Keratinocyte (primary cell): ENCODE measurements at regions not wholly inside any gene's neighbourhood (a gene's known extent, or its start where the extent isn't known, plus 50 kb on each side); places are given as distances from the start of the nearest gene placed in this dataset.
"Not testable (repeated sequence)": the region's sequence is repeated elsewhere in the genome, so short reads cannot be mapped to it uniquely, and the experiment has no call there.

Source experiments
- DNase-seq: peaks from one replicate; pipeline ENCODE4 v3.0.0-alpha.2; 2011; ENCODE audit warnings: low read depth, missing footprints, low spot score
- FAIRE-seq: peaks from 2 replicates; lab custom pipeline; 2011; peaks lifted over from hg19 to GRCh38; lab: Jason Lieb, UNC
- H2AFZ ChIP-seq: 2 replicates; pipeline ENCODE4 v1.6.0; 2012; ENCODE audit warnings: low read length, control low read depth, inconsistent platforms; ENCODE audit not compliant: control insufficient read depth
- H3K27ac ChIP-seq: 2 replicates; pipeline ENCODE4 v1.5.1; 2011; ENCODE audit warnings: low read length; ENCODE audit not compliant: control insufficient read depth, insufficient read depth
- H3K27me3 ChIP-seq: 3 replicates; pipeline ENCODE4 v1.6.0; 2011; ENCODE audit warnings: low read length; ENCODE audit not compliant: control insufficient read depth, insufficient read depth; ENCODE audit errors: extremely low read depth
- H3K36me3 ChIP-seq, 2 experiments: 2 replicates in 1 of 2; 3 replicates in 1 of 2; pipeline ENCODE4 v1.5.1; 2011; ENCODE audit warnings: low read length in 2 of 2, mild to moderate bottlenecking in 1 of 2; ENCODE audit not compliant: control insufficient read depth in 2 of 2, insufficient read depth in 2 of 2; ENCODE audit errors: extremely low read depth in 1 of 2
- H3K4me1 ChIP-seq: 3 replicates; pipeline ENCODE4 v1.5.1; 2011; ENCODE audit warnings: low read length; ENCODE audit not compliant: control insufficient read depth, insufficient read depth; ENCODE audit errors: extremely low read depth
- H3K4me2 ChIP-seq: 3 replicates; pipeline ENCODE4 v1.6.0; 2011; ENCODE audit warnings: low read depth, low read length; ENCODE audit not compliant: control insufficient read depth, insufficient read depth; ENCODE audit errors: extremely low read depth
- H3K4me3 ChIP-seq, 3 experiments: fragments of 200-600 bp in 1 of 3; sonication (generic) in 1 of 3; 2 replicates in 2 of 3; 3 replicates in 1 of 3; pipeline ENCODE4 v1.5.1; 2011 to 2016; ENCODE audit warnings: low read length in 3 of 3, mild to moderate bottlenecking in 3 of 3, control low read depth in 2 of 3, inconsistent platforms in 1 of 3, low read depth in 1 of 3, mixed read lengths in 1 of 3, mixed run types in 1 of 3, moderate library complexity in 1 of 3; ENCODE audit not compliant: control insufficient read depth in 2 of 3, insufficient read depth in 2 of 3; ENCODE audit errors: extremely low read depth in 1 of 3
- H3K79me2 ChIP-seq: 2 replicates; pipeline ENCODE4 v1.6.0; 2012; ENCODE audit warnings: low read length; ENCODE audit not compliant: control insufficient read depth, insufficient read depth
- H3K9ac ChIP-seq: 3 replicates; pipeline ENCODE4 v1.6.0; 2011; ENCODE audit warnings: low read length; ENCODE audit not compliant: control insufficient read depth, insufficient read depth; ENCODE audit errors: extremely low read depth
- H3K9me1 ChIP-seq: 3 replicates; pipeline ENCODE4 v1.6.0; 2011; ENCODE audit warnings: low read length; ENCODE audit not compliant: control insufficient read depth, insufficient read depth; ENCODE audit errors: extremely low read depth
- H3K9me3 ChIP-seq: 2 replicates; pipeline ENCODE4 v1.5.1; 2012; ENCODE audit warnings: low read depth, low read length; ENCODE audit not compliant: control insufficient read depth
- H4K20me1 ChIP-seq: 3 replicates; pipeline ENCODE4 v1.6.0; 2011; ENCODE audit warnings: low read length; ENCODE audit not compliant: control insufficient read depth, insufficient read depth; ENCODE audit errors: extremely low read depth
- EZH2 ChIP-seq: IDR thresholded peaks from one replicate; pipeline ENCODE4 v1.6.1; 2012; ENCODE audit warnings: inconsistent platforms, mild to moderate bottlenecking, low read length, moderate library complexity
- dilution Hi-C: fragments of 300-500 bp; cut with MboI; formaldehyde crosslinking; loops from one replicate; pipeline ENCODE4 v1.7.0; 2020; ENCODE audit warnings: low sequenced_read_pairs; ENCODE audit not compliant: extremely low pct_ligation_motif_present
- TF ChIP-seq, protein P1 (sequence below), 3 experiments: IDR thresholded peaks in 1 of 3; conservative IDR thresholded peaks in 1 of 3; optimal IDR thresholded peaks in 1 of 3; 2 replicates in 2 of 3; 3 replicates in 1 of 3; pipeline versions ENCODE3 to v1.5.1; 2011; ENCODE audit warnings: low read length in 3 of 3, mild to moderate bottlenecking in 3 of 3, moderate library complexity in 2 of 3, control low read depth in 1 of 3, inconsistent platforms in 1 of 3; ENCODE audit not compliant: insufficient read depth in 2 of 3; ENCODE audit errors: extremely low read depth in 1 of 3

DNA sequence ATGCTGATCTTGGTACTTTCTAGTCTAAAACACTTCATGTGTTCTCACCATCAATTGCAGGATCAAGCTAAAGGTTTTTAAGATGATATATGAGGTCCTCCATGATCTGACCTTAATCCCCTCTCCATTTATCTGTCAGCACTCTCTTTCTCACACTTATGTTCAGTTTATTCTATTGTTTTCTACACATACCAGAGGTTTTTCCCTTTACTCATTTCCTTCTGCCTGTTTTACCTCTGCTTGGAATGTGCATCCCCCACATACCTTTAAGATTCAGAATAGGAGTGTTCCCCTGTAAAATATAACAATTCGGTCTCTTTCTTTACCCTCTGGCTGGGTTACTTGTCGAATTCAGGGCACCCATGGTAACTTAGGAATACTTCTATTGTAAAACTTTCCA is 219.1 kb upstream of the PKP2 start:
- no peak overlapping the region for H2AFZ ChIP-seq
- no peaks in the 10 kb centered on the region for H3K79me2 ChIP-seq
- no peak for TF ChIP-seq EZH2
- TF ChIP-seq, protein P1, sequence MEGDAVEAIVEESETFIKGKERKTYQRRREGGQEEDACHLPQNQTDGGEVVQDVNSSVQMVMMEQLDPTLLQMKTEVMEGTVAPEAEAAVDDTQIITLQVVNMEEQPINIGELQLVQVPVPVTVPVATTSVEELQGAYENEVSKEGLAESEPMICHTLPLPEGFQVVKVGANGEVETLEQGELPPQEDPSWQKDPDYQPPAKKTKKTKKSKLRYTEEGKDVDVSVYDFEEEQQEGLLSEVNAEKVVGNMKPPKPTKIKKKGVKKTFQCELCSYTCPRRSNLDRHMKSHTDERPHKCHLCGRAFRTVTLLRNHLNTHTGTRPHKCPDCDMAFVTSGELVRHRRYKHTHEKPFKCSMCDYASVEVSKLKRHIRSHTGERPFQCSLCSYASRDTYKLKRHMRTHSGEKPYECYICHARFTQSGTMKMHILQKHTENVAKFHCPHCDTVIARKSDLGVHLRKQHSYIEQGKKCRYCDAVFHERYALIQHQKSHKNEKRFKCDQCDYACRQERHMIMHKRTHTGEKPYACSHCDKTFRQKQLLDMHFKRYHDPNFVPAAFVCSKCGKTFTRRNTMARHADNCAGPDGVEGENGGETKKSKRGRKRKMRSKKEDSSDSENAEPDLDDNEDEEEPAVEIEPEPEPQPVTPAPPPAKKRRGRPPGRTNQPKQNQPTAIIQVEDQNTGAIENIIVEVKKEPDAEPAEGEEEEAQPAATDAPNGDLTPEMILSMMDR (optimal IDR thresholded peaks at IDR 0.05 in 1 of 3, IDR thresholded peaks at IDR 0.05 in 1 of 3, conservative IDR thresholded peaks at IDR 0.05 in 1 of 3; ENCODE audit: extremely low read depth in 1 of 3, insufficient read depth in 2 of 3, low read length in 3 of 3), result no peak
- no peaks in the 10 kb centered on the region for H3K9me3 ChIP-seq
- peak overlapping the region; percentile 42 for H3K4me2 ChIP-seq
- dilution Hi-C loops, result no loop called here
- no peaks in the 10 kb centered on the region for H3K36me3 ChIP-seq
- peak overlapping the region in 1 of 3 experiments; percentile 41 for H3K4me3 ChIP-seq
- H4K20me1 ChIP-seq, result no peaks in the 10 kb centered on the region
- H3K4me1 ChIP-seq, result peaks cover 3% of the 10 kb centered on the region
- no peak for DNase-seq
- no peak for FAIRE-seq
- H3K27ac ChIP-seq, result no peak overlapping the region
- no peak overlapping the region for H3K9ac ChIP-seq
- no peaks in the 10 kb centered on the region for H3K27me3 ChIP-seq
- no peaks in the 10 kb centered on the region for H3K9me1 ChIP-seq

DNA sequence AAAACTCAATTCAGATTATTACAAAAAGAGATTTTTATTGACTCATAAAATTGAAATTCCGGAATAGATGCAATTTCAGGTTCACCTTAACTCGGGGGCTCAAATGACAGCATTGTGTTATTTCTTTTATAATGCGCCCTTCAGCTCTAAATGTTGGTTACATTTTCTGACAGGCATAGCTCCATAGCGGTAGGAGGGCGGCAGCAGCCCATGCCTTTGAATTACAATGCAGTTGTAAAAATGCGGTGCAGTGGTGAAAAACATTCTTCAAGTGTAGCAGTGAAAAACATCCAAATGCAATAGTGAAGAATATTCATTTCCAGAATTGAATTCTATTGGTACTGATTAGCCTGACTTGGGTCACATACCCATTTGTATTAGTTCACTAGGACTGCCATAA is 215.3 kb upstream of the PKP2 start:
- no peak for DNase-seq
- Histone ChIP-seq H3K36me3 (no peaks in the 10 kb centered on the region), H3K9ac (no peak overlapping the region), H3K9me3 (no peaks in the 10 kb centered on the region), H3K27ac (no peak overlapping the region), H3K79me2 (no peaks in the 10 kb centered on the region), H3K9me1 (no peaks in the 10 kb centered on the region), H3K4me2 (no peak overlapping the region), H2AFZ (no peak overlapping the region), H3K27me3 (no peaks in the 10 kb centered on the region), H3K4me3 (no peak overlapping the region), H3K4me1 (peaks cover 3% of the 10 kb centered on the region), H4K20me1 (no peaks in the 10 kb centered on the region)
- dilution Hi-C loops, result no loop called here
- no peak for FAIRE-seq
- TF ChIP-seq, protein P1 (optimal IDR thresholded peaks at IDR 0.05 in 1 of 3, IDR thresholded peaks at IDR 0.05 in 1 of 3, conservative IDR thresholded peaks at IDR 0.05 in 1 of 3; ENCODE audit: extremely low read depth in 1 of 3, insufficient read depth in 2 of 3, low read length in 3 of 3), result no peak
- no peak for TF ChIP-seq EZH2

DNA sequence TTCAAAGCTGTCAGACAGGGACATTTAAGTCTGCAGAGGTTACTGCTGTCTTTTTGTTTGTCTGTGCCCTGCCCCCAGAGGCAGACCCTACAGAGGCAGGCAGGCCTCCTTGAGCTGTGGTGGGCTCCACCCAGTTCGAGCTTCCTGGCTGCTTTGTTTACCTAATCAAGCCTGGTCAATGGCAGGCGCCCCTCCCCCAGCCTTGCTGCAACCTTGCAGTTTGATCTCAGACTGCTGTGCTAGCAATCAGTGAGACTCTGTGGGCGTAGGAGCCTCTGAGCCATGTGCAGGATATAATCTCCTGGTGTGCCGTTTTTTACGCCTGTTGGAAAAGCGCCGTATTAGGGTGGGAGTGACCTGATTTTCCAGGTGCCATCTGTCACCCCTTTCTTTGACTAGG is 211.2 kb upstream of the PKP2 start:
- H3K9me1 ChIP-seq, H3K79me2 ChIP-seq, H3K9me3 ChIP-seq, H3K27me3 ChIP-seq, H3K4me2 ChIP-seq, dilution Hi-C loops, H4K20me1 ChIP-seq, FAIRE-seq, H2AFZ ChIP-seq, H3K36me3 ChIP-seq, H3K9ac ChIP-seq, H3K4me3 ChIP-seq, H3K27ac ChIP-seq, H3K4me1 ChIP-seq, DNase-seq: not testable (repeated sequence)
